ENCODE measurements at regions not wholly inside any gene's neighbourhood (a gene's known extent, or its start where the extent isn't known, plus 50 kb on each side); places are given as distances from the start of the nearest gene placed in this dataset.

DNA sequence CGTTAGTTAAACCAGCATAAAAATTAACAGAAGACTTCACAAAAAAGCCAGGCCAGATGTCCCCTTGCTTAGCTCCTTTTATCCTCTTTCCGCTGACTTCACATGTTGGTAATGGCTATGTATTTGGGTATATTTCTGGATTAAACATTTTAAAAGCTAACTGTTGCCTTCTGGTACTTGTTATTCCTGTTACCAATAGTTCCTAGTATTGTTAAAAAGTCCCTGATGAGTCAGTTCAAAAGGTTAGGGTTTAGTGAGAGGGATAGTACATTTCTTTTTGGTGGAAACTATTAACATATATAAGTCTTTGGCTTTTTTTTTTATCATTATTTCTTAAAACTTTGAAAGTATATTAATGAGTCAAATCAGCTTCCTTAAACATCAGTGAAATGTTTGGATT lies 103.2 kb upstream of the ELL2 start:
- TF ChIP-seq, protein P1, sequence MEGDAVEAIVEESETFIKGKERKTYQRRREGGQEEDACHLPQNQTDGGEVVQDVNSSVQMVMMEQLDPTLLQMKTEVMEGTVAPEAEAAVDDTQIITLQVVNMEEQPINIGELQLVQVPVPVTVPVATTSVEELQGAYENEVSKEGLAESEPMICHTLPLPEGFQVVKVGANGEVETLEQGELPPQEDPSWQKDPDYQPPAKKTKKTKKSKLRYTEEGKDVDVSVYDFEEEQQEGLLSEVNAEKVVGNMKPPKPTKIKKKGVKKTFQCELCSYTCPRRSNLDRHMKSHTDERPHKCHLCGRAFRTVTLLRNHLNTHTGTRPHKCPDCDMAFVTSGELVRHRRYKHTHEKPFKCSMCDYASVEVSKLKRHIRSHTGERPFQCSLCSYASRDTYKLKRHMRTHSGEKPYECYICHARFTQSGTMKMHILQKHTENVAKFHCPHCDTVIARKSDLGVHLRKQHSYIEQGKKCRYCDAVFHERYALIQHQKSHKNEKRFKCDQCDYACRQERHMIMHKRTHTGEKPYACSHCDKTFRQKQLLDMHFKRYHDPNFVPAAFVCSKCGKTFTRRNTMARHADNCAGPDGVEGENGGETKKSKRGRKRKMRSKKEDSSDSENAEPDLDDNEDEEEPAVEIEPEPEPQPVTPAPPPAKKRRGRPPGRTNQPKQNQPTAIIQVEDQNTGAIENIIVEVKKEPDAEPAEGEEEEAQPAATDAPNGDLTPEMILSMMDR (IDR thresholded peaks at IDR 0.05) = no peak
- no peak for TF ChIP-seq POLR2AphosphoS5 (IDR thresholded peaks at IDR 0.05)
- no peak for TF ChIP-seq POLR2A (IDR thresholded peaks at IDR 0.05)
- TF ChIP-seq EP300 (IDR thresholded peaks at IDR 0.05) = no peak

All from gastroesophageal sphincter (tissue), 3 donors.